ENCODE measurements at regions not wholly inside any gene's neighbourhood (a gene's known extent, or its start where the extent isn't known, plus 50 kb on each side); places are given as distances from the start of the nearest gene placed in this dataset.
"Not testable (repeated sequence)": the region's sequence is repeated elsewhere in the genome, so short reads cannot be mapped to it uniquely, and the experiment has no call there.

DNA sequence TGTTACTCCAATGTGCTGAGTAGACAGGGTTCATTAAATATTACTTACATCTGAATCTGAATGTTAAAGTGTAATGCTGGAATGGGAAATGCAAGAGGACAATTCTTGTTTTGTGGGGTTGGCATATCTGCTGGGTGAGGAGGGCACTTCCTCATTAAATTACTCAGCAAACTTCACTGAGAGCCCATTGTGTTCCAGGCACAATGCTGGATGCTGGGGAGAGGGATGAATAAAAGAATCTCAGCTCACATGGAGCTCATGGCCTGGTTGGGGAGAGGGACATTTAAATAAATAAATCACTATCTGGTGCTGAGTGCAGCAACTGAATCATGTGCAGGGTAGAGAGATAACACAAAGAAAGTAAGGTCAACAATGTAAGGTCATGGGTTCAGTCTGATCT, 199.2 kb upstream of the CFAP20DC start:
- DNase-seq, result no peak

DNA sequence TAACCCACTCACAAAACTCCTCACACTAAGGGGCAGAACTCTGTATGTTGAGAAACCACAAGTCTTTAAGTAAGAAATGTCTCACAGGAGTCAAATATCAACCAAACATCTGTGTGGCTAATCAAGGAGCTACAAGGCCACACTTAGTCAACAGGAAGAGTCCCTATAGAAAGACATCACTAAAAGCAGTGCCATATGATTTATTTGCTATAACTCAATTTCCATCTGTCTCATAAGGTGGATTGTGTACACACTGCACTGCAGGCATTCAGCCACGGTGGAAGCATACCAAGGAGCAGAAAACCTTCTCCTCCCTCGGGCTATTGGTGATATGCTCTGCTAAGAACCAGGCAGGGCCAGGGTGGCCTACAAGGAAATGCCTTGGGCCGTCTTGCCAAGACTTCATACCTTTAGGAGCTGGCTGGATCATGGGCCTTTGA, 197.6 kb upstream of the CFAP20DC start:
- DNase-seq, result no peak

DNA sequence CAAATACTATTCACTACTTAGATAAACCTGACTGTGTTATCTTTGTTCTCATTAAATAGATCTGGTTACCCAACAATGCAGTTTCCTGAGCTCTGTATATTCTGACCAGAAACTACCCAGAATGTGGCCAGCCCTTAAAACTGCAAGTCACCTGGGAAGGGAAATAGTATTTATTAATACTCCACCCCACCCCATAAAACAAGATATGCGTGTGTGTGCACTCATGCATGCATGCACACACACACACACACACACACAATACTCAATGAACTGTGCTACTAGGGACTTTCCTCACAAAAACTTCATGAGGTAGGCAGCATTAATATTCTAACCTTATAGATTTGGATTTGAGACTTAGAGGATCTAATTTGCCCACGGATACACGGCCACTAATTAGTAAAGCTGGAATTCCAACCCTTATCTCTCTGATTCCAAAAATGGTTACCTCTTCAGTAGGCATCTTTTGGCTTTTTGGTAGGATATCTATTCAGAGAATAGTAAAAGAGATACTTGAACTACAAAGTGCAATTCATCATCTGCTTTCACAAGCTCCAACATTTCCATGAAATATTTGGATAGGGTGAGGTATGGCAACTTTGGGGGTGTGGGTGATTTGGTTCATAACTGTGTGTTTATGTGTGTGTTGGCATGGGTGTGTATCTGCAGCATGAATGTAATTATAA, 197.0 kb upstream of the CFAP20DC start:
- no peak for DNase-seq

DNA sequence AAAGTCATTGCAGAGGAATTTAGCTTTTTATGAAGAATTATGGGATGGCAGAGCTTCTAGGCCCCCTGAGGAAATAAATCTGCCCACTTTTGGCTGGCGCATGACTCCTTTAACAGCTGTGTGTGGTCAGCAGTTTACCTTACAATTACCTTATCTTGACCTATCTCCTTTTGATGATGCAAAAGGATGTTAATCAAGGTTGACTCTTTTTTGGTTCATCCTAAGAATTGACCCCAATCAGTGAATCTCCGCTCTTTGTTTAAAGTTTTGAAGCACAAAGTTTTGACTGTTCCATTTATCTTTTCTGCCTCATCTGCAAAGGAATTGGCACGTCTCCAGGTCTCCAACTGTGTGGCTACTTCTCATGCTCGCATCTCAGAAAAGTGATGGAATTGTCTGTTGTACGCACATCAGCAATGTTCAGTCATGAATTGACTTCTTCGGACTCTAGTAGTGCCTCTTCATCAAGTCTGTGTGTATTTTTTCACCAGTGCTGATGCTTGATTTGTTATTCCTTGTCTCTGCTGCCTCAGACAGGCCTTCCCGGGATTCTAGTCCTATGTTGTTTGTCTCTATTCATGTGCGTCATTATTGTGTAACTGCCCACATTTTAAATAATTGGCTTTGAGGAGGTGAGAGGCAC, 196.2 kb upstream of the CFAP20DC start:
- no peak for DNase-seq

DNA sequence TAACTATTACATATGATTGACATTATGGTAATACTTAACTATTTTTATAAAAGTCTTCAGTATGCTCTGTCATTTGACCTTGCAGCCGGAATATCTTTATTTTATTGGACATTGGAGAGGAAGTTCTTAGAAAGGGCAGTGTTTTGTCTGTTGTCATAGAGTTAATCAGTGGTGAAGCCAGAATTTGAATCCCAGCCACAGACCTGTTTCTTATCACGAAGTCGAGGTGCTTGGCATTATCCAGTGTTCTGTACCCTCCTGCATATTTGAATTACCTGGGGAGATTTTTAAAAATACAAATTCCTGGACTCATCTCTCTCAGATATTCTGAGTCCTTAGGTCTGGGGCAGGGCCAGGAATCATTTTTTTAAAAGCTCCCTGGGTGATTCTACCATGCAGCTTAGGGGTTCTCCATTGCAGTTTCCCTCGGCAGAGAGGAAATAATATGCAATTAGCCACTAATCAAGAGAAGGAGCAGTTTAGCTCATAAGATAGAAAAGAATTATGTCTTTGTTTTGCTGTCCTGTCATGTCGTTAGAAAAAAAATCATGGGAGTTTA, 195.6 kb upstream of the CFAP20DC start:
- no peak for DNase-seq

DNA sequence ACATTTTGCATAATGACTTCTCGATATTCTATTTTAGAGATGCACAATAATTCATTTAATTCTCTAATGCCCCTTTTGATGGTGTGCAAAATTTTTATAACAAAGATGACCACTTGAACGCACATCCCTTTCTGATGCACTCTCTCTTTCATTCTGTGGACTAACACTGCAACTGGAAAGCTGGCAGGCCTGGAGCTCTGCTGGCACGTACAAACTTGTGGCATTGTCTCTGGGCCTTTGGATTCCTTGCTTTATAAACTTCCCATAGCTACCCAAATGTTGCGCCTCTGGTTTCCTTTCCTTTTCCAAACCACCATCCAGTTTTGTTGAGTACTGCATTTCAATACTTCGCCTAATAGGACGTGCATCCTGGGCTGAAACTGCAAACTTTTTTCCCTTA, 194.5 kb upstream of the CFAP20DC start:
- DNase-seq, result no peak

DNA sequence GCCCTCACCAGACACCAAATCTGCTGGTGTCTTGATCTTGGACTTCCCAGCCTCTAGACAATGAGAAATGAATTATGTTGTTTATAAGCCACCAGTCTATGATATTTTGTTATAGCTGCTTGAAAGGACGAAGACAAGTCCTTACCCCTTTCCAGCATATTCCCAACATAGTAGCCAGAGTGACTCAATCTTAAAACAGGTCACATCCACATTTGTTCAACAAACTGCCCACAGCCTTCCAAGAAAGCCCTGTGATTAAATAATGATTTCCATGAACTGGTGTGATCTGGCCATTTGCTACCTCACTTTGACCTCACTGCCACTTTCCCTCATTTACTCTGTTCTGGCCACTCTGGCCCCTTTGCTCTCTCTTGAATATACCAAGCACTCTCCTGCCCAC, 193.7 kb upstream of the CFAP20DC start:
- no peak for DNase-seq

DNA sequence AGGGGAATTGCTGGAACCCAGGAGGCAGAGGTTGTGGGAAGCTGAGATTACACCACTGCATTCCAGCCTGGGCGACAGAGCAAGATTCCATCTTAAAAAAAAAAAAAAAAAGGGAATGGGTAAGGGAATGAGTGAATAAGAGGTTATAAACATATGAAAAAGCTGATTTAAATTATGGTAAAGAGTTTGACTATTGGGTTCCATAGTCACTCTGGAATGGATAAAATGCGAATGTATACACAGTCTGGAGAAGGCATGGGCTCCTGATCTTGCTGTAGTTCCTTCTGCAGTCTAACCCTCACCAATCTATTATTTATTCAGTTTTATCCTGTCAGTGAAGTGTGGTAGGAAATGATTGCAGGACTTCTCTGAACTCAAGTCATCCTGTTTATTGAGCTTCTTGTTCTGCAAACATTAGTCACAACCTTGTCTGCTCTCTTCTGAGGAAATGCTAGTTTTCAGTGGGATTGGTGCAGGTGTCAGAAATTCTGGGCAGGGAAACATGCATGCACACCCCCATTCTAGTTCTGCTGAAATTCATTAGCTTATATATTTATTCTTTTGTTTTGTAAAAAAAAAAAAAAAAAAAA, 190.9 kb upstream of the CFAP20DC start:
- no peak for DNase-seq

DNA sequence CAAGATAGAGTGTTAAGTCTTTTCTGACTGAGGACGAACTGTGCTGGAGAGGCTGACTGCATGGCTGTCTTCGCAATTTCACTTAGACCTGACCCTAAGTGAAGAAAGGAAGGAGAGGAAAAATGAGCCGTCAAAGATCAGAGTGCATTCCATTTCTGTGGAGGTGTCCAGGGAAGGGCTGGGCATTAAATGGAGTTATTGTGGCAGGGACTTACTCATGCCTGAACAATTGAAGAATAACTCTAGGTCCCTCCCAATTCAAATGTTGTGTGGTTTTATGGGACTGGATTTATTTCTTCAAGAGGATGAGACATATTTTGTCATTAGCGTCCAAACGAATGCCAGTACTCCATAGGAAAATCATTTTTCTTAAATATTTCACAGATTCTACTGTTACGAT, 187.3 kb upstream of the CFAP20DC start:
- DNase-seq, result no peak

DNA sequence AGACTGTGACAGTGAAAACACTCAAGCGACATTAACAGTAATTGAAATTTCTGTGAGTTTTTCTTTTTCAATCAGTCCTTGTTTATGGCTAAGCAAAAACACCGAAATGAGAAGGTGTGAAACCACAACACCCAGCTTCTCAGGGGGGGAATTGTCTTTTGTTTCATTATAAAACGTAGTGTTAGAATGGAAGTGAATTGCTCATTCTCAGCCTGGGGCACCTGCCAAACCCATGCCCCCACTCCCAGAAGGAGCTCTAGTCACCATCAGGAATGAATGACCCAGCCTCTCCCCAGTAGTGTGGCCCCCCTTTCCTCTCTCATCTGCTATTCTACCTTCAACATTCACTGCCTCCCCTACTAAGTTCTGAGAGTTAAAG, 185.8 kb upstream of the CFAP20DC start:
- DNase-seq, result no peak

DNA sequence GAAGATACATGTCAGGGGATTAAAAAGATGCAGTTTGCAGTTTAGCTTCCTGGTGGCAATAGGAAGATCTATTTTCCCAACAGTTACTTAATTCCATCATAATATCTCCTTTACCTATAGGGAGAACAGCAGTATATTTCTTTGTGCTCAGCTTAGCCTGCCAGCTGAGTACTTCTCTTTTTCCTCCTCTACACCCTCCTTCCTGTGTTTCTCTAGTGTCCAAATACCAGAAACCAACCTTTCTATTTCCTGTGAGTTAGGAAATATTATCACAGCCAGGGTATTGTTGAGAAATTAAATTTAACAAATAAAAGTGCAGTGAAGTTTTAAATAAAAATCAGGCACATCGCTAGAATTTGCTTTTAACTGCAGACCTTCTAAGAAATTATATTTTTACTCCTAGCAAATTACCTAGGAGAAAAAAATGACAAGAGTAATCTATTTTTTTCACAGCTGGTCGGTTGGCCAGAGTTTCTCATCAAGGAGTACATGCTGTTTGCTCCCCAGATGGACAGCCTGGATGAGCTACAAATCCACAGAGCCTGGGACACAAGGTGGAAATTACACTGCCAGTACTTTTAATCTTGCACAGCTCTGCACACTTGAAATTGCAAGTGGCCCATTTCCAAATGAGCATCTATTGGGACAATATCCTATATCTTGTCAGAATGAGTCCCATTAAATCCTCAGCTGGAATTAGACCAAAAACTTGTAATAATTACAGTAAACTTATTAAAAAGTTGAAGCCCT, 185.2 kb upstream of the CFAP20DC start:
- DNase-seq, result no peak

DNA sequence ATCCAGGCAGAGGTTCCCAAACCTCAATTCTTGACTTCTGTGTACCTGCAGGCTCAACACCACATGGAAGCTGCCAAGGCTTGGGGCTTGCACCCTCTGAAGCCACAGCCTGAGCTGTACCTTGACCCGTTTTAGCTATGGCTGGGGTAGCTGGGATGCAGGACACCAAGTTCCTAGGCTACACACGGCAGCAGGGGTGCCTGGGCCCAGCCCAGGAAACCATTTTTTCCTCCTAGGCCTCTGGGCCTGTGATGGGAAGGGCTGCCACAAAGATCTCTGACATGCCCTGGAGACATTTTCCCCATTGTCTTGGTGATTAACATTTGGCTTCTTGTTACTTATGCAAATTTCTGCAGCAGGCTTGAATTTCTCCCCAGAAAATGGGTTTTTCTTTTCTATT, 180.6 kb upstream of the CFAP20DC start:
- DNase-seq, result not testable (repeated sequence)

DNA sequence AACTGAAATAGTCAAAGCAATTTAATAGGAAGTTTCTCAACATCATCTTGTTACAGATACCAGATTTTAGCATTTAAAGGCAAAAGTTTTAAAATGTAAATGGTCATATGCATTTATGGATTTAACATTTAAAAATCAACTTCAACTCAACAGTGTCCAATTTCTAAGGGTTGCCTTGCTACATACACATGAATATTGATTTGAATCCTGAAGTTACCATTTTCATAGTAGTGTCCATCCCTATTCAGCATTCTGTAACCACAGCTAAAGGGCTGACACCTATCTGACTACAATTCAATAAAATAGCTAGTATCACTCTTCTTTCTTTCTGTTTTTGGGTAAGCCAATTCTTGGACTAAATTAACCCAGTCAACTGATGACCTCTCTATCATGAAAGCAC, 164.0 kb upstream of the CFAP20DC start:
- no peak for DNase-seq

DNA sequence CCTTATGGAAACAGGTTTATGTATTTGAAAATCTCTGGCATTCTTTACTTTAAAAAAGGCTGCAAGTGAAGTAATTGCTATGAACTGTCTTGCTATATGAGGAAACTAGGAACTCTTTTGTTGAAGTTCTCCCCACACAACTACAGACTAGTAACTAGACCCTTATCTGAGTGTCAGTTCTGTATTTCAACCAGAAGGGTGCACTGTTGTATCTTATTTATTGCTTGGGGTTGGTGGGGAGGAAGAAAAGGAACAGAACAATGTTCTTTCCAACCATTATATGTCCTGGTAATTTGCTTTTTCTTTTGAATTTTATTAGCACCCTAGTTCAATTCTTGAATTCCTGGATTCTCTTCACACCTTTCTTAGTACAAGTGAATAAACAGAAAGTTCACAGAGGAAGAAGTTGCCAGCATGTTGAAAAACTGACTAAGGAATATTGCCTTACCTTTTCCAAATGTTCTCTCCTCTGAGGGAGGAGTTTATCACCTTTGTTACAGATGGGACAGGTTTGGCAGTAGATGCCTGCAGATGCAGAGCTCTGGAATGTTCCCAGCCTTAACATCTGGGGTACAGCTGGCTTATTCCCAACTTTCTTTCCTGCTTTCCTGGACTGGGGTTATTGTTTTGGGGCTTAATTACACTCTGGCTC, 162.4 kb upstream of the CFAP20DC start:
- DNase-seq, result no peak

DNA sequence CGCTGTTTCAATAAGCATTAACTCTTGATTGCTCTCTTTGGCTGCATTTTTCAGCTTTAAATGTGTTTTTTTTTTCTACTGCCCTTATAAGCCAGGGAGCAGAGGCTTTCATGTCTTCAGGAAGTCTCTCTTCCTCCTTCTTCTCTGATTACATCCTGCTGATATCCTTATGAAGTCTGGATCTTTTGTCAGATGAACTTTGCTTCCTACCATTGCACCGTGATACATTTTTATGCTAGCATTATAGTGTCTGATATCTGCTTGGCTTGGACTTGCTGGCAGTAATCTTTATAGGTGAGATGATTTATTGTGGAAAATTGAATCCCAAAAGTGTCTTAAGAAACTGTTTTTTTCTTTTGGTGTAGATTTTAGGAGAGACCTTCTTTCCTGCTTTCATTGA, 160.4 kb upstream of the CFAP20DC start:
- no peak for DNase-seq

DNA sequence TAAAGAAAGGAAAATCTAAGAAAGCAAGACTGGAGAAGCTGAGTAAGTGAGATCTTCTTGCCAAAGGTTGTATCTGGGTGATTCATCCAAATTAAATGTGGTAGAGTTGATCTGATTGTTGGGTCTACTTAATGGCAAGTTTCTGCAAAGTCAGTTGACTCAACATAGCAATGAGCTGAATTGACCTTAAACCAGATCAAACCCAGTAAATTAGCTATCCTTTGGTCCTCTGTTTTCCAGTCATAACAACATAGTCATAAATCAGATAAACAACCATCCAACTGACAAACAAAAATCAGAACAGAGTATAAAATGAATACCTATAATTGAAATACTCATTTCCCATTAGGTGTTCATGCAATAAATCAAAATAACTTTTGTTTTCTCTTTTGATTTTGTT, 142.6 kb upstream of the CFAP20DC start:
- DNase-seq, result no peak

DNA sequence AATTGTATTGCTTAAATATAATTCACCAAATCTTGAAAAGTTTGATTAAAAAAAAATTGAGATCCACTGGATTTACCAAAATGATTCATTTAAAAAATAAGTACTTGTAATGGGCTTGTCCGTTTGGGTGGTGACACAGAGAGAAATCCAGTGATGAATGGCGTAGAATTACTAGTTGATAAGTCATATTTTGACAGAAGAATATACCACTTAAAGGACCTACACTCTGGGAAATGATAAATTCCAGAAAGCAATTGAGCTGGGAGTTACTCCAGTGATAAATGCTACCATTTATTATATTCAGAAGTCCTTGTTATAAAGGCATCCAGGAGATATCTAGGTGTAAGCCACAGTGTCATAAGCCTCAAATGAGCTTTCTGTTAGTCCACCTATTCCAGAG, 141.8 kb upstream of the CFAP20DC start:
- no peak for DNase-seq

DNA sequence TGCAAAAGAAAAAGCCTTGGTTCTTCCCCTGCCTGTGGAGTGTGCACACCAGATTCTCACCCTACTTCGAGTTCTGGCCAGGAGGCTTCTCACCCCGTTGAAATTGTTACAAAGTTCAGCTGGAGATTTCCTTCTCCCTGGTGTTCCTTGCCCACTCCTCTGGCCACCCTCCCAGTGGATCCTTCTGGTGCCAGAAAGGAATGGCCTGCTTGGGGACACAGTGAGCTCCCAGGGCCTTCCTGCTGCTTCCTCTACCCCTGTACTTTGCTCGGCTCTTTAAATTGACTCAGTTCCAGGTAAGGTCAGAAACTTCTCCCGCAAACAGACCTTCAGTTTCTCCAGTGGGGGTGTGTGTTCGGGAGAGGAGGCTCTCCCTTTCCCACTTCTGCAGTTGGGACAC, 140.1 kb upstream of the CFAP20DC start:
- no peak for DNase-seq

DNA sequence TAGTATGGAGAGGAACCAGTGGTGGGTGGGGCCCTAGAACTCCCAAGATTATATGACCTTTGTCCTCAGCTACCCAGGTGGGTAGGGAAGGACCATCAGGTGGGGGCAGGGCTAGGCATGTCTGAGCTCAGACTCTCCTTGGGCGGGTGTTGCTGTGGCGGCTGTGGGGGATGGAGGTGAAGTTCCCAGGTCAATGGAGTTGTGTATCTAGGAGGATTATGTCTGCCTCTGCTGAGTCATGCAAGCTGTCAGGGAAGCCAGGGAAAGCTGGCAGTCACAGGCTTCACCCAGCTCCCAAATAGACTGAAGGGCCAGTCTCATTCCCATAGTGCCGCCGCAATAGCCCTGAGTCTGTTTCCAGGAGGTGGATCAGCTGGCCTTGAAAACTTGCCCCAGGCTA, 139.7 kb upstream of the CFAP20DC start:
- no peak for DNase-seq

DNA sequence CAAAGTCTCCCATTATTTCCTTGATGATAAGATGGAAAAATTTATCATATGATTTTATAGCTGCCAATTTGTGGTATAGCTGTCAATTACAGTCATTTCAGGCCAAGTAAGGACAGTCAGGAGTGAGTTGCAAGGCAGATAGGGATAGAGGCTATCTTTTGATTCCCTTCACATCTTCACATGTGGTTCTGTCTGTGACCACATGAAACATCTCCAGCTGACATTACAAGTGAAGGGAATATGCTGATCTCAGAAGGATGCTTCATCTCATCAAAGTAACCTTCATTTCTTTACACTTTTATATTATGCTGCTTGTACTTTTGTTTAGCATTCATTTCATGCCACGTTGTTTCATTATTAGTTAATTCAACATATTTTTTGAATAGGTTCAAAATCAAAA, 136.9 kb upstream of the CFAP20DC start:
- DNase-seq, result no peak

DNA sequence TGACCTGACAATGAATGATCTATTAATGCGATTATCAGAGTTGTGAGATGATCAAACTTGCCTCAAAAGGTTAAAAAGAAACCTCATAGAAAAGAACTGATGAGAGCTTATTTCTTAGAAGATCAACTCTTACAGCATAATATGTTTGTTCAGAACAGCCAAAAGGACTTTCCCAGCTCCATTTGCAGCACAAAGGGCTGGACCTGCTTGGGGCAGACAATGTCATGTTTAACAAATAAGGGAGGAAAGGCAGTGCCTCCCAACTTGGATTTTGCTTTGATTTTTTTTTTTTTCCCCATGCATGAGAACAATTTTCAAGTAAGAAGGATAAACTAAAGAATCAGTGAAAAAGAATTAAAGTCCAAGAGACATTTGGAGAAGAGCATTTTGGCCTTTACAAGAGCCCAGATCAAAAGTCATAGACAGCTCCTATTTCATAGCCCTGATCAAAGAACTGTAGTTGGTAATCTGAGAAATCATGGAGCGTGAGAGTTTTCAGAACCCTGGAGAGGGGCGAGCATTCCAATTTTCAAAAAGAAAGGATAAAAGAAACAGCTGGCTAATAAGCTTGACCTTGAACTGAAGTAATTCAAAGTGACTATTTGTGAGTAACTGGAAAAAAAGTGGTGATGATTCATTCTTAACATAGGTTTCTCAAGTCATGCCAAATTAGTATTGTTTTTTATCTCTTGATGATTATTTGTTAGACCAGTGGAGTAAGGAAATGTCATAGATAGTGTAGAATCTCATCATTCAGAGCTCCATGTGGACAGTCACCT, 136.0 kb upstream of the CFAP20DC start:
- no peak for DNase-seq

DNA sequence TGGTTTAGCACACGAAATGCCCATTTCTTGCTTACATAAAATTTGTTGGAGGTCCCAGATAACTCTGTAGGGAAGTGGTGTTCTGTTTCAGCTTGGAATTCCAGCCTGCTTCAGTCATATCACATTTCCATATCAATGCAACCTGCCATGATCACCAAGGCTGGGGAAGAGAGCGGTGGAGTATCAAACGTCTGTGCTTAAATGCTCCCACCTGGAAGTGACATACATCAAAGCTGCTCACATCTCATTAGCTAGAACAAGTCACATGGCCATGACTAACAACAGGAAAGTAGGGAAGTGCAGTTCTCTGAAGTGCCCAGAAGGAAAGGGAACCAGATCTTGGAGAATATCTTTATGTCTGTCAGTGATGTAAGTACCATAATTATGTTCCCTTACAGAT, 130.2 kb upstream of the CFAP20DC start:
- no peak for DNase-seq
